GM18951 (cell line): ENCODE measurements at regions not wholly inside any gene's neighbourhood (a gene's known extent, or its start where the extent isn't known, plus 50 kb on each side); places are given as distances from the start of the nearest gene placed in this dataset.
A peak's percentile ranks its signal among the peaks of the same experiment; 100 is the strongest.
"Not testable (repeated sequence)": the region's sequence is repeated elsewhere in the genome, so short reads cannot be mapped to it uniquely, and the experiment has no call there.

Source experiments
- POLR2A ChIP-seq: IDR thresholded peaks from 4 replicates; pipeline ENCODE4 v1.6.1; 2011; ENCODE audit warnings: mild to moderate bottlenecking; ENCODE audit not compliant: insufficient read length, insufficient read depth; ENCODE audit errors: extremely low read depth
- in situ Hi-C: fragments of 300-500 bp; cut with MboI; formaldehyde crosslinking; loops from one replicate; pipeline ENCODE4 v1.12.0; 2022; ENCODE audit warnings: low sequenced_read_pairs, mixed read lengths, inconsistent platforms; ENCODE audit not compliant: unreplicated experiment

GRCh38 chr2:89113286-89113685, 421.8 kb downstream of the RPIA start:
- in situ Hi-C loops, result loop anchor here (25.0 kb wide), 1 partner anchor 974 kb away; no protein-coding TSS in a partner anchor

- in situ Hi-C loops, result loop anchor here (25.0 kb wide), 1 partner anchor 292 kb away; no protein-coding TSS in a partner anchor
These were observed 438.0 kb downstream of the RPIA start for GRCh38 chr2:89129440-89129839.

GRCh38 chr2:89130665-89131308, 439.3 kb downstream of the RPIA start:
- in situ Hi-C loops, result loop anchor here (25.0 kb wide), 1 partner anchor 293 kb away; no protein-coding TSS in a partner anchor

GRCh38 chr2:89142959-89143358, 451.5 kb downstream of the RPIA start:
- in situ Hi-C loops, result loop anchor here (25.0 kb wide), 1 partner anchor 306 kb away; no protein-coding TSS in a partner anchor
- peak; percentile 52 for TF ChIP-seq POLR2A

GRCh38 chr2:89145342-89145741, 453.9 kb downstream of the RPIA start:
- in situ Hi-C loops, result loop anchor here (25.0 kb wide), 1 partner anchor 308 kb away; no protein-coding TSS in a partner anchor

GRCh38 chr2:89148256-89148655, 456.8 kb downstream of the RPIA start:
- in situ Hi-C loops, result loop anchor here (25.0 kb wide), 1 partner anchor 311 kb away; no protein-coding TSS in a partner anchor

GRCh38 chr2:89151699-89152098, 460.2 kb downstream of the RPIA start:
- in situ Hi-C loops, result not testable (repeated sequence)

GRCh38 chr2:89152501-89152900, 461.0 kb downstream of the RPIA start:
- in situ Hi-C loops, result not testable (repeated sequence)

- in situ Hi-C loops, result not testable (repeated sequence)
These were observed 461.7 kb downstream of the RPIA start for GRCh38 chr2:89153210-89153609.

- in situ Hi-C loops, result not testable (repeated sequence)
These were observed 462.8 kb downstream of the RPIA start for GRCh38 chr2:89154247-89154682.

- in situ Hi-C loops, result not testable (repeated sequence)
These were observed 468.8 kb downstream of the RPIA start for GRCh38 chr2:89160306-89160705.

- in situ Hi-C loops, result not testable (repeated sequence)
These were observed 470.2 kb downstream of the RPIA start for GRCh38 chr2:89161626-89162025.

- in situ Hi-C loops, result not testable (repeated sequence)
These were observed 479.2 kb downstream of the RPIA start for GRCh38 chr2:89170506-89171173.

GRCh38 chr2:89171174-89171519, 479.7 kb downstream of the RPIA start:
- in situ Hi-C loops, result not testable (repeated sequence)

GRCh38 chr2:89177004-89177403, 485.5 kb downstream of the RPIA start:
- in situ Hi-C loops, result not testable (repeated sequence)

GRCh38 chr2:89182221-89182620, 490.7 kb downstream of the RPIA start:
- in situ Hi-C loops, result not testable (repeated sequence)

GRCh38 chr2:89184746-89185145, 493.3 kb downstream of the RPIA start:
- in situ Hi-C loops, result not testable (repeated sequence)

- in situ Hi-C loops, result not testable (repeated sequence)
These were observed 504.3 kb downstream of the RPIA start for GRCh38 chr2:89195636-89196251.

GRCh38 chr2:89196719-89197118, 505.2 kb downstream of the RPIA start:
- in situ Hi-C loops, result not testable (repeated sequence)

- in situ Hi-C loops, result not testable (repeated sequence)
These were observed 506.6 kb downstream of the RPIA start for GRCh38 chr2:89198026-89198425.
